HCT116 (cell line): ENCODE measurements at regions not wholly inside any gene's neighbourhood (a gene's known extent, or its start where the extent isn't known, plus 50 kb on each side); places are given as distances from the start of the nearest gene placed in this dataset.

Source experiments
- ATAC-seq: fragments of 200-7000 bp; cut with Tn5 transposase; 2 replicates; pipeline ENCODE4 v1.9.1; 2020; ENCODE audit warnings: mild to moderate bottlenecking, moderate library complexity
- BruUV-seq: library from RNA; stranded (reverse); fragments of 400-500 nt; replicated peaks from 2 replicates; lab custom pipeline; 2021; lab: Mats Ljungman, UMichigan
- CTCF ChIA-PET: fragments of 300-600 bp; sonication (Branson Sonifier 250); formaldehyde crosslinking; loops from one replicate; lab custom pipeline; 2021; ENCODE audit warnings: antibody characterized with exemption; lab: Charles Lee
- POLR2A ChIA-PET: fragments of 300-600, 350-600 bp; sonication (Branson Sonifier 250); formaldehyde crosslinking; loops from one replicate; lab custom pipeline; 2021; ENCODE audit warnings: antibody characterized with exemption; lab: Charles Lee
- RAD21 ChIA-PET, 2 experiments: fragments of 300-600 bp; sonication (Branson Sonifier 250); formaldehyde crosslinking; loops; one replicate each; lab custom pipeline; 2023; ENCODE audit warnings: low total read pairs in 2 of 2; ENCODE audit not compliant: uncharacterized antibody in 2 of 2, unreplicated experiment in 2 of 2, low non-redundant PET in 1 of 2; lab: Charles Lee
- DNase-seq: peaks from one replicate; pipeline ENCODE4 v3.0.0-alpha.2; 2010; ENCODE audit warnings: low read depth, low spot score
- H2AFZ ChIP-seq: fragments of 200-600 bp; shearing (Covaris generic), sonication (generic); 2 replicates; pipeline ENCODE4 v1.6.1; 2017; ENCODE audit warnings: low read depth, mixed run types, mixed read lengths, antibody characterized with exemption, low read length; ENCODE audit not compliant: poor library complexity, severe bottlenecking
- H3K27ac ChIP-seq: 2 replicates; pipeline ENCODE4 v1.5.1; 2012; ENCODE audit warnings: low read depth, low read length
- H3K27me3 ChIP-seq: fragments of 200-600 bp; sonication (generic); 2 replicates; pipeline ENCODE4 v1.6.1; 2016; ENCODE audit warnings: mixed run types, low read length, mixed read lengths; ENCODE audit not compliant: insufficient read depth
- H3K36me3 ChIP-seq, 2 experiments: fragments of 200-500 bp in 1 of 2; fragments of 200-600 bp in 1 of 2; sonication (Bioruptor generic) in 1 of 2; sonication (generic) in 1 of 2; 2 replicates each; pipeline versions ENCODE4 v1.5.1 to v1.6.1; 2014 to 2016; ENCODE audit warnings: low read length in 2 of 2, inconsistent platforms in 1 of 2, mixed read lengths in 1 of 2, mixed run types in 1 of 2; ENCODE audit not compliant: insufficient read depth in 2 of 2, control insufficient read depth in 1 of 2
- H3K4me1 ChIP-seq, 2 experiments: fragments of 200-600 bp in 1 of 2; sonication (generic) in 1 of 2; 2 replicates each; pipeline versions ENCODE4 v1.5.1 to v1.6.1; 2012 to 2017; ENCODE audit warnings: low read length in 2 of 2, inconsistent platforms in 1 of 2, mild to moderate bottlenecking in 1 of 2, mixed read lengths in 1 of 2, mixed run types in 1 of 2, moderate library complexity in 1 of 2; ENCODE audit not compliant: insufficient read depth in 2 of 2, control insufficient read depth in 1 of 2
- H3K4me2 ChIP-seq: fragments of 200-600 bp; sonication (generic); 2 replicates; pipeline ENCODE4 v1.6.1; 2017; ENCODE audit warnings: mixed run types, low read length, mixed read lengths
- H3K4me3 ChIP-seq, 2 experiments: fragments of 200-600 bp in 1 of 2; sonication (generic) in 1 of 2; replicated peaks in 1 of 2; 2 replicates each; pipeline ENCODE4 v1.5.1; 2011 to 2016; ENCODE audit warnings: low read length in 2 of 2, control low read depth in 1 of 2, low read depth in 1 of 2, mild to moderate bottlenecking in 1 of 2, mixed read lengths in 1 of 2, mixed run types in 1 of 2
- H3K79me2 ChIP-seq: fragments of 200-600 bp; sonication (generic); 2 replicates; pipeline ENCODE4 v1.6.1; 2017; ENCODE audit warnings: mild to moderate bottlenecking, mixed run types, low read length, moderate library complexity, mixed read lengths; ENCODE audit not compliant: insufficient read depth
- H3K9ac ChIP-seq: fragments of 200-600 bp; sonication (generic); 2 replicates; pipeline ENCODE4 v1.6.1; 2016; ENCODE audit warnings: low read length, mixed read lengths
- H3K9me2 ChIP-seq: fragments of 200-600 bp; sonication (generic), shearing (Covaris generic); 2 replicates; pipeline ENCODE4 v1.6.1; 2017; ENCODE audit warnings: mixed run types, mild to moderate bottlenecking, moderate library complexity; ENCODE audit not compliant: insufficient read depth
- H3K9me3 ChIP-seq, 2 experiments: fragments of 200-500 bp in 1 of 2; fragments of 200-600 bp in 1 of 2; sonication (Bioruptor generic) in 1 of 2; sonication (generic) in 1 of 2; 2 replicates each; pipeline ENCODE4 v1.6.1; 2014 to 2017; ENCODE audit warnings: low read length in 2 of 2, mixed read lengths in 2 of 2, inconsistent platforms in 1 of 2, low read depth in 1 of 2, mild to moderate bottlenecking in 1 of 2, mixed run types in 1 of 2, moderate library complexity in 1 of 2; ENCODE audit not compliant: control insufficient read depth in 1 of 2, insufficient read depth in 1 of 2
- H4K20me1 ChIP-seq: fragments of 200-600 bp; sonication (generic), shearing (Covaris generic); 2 replicates; pipeline ENCODE4 v1.6.1; 2017; ENCODE audit warnings: mixed run types, mild to moderate bottlenecking, moderate library complexity; ENCODE audit not compliant: insufficient read depth
- CBX3 ChIP-seq: IDR thresholded peaks from 2 replicates; pipeline ENCODE4 v1.6.1; 2012; ENCODE audit warnings: low read depth
- CEBPB ChIP-seq: IDR thresholded peaks from 2 replicates; pipeline ENCODE4 v1.6.1; 2012; ENCODE audit warnings: low read depth
- ELF1 ChIP-seq: IDR thresholded peaks from 2 replicates; pipeline ENCODE4 v1.6.1; 2012; ENCODE audit warnings: low read depth, borderline replicate concordance
- EZH2phosphoT487 ChIP-seq: fragments of 200-600 bp; IDR thresholded peaks from 2 replicates; pipeline ENCODE4 v1.6.1; 2018; ENCODE audit warnings: antibody characterized with exemption, borderline replicate concordance
- FOSL1 ChIP-seq: IDR thresholded peaks from 2 replicates; pipeline ENCODE4 v1.6.1; 2012; ENCODE audit warnings: low read depth
- JUND ChIP-seq: IDR thresholded peaks from 2 replicates; pipeline ENCODE4 v1.6.1; 2012
- RAD21 ChIP-seq: IDR thresholded peaks from 2 replicates; pipeline ENCODE4 v1.6.1; 2012; ENCODE audit warnings: low read depth, mild to moderate bottlenecking
- SIN3A ChIP-seq: IDR thresholded peaks from 2 replicates; pipeline ENCODE4 v1.6.1; 2012; ENCODE audit warnings: low read depth
- SP1 ChIP-seq: IDR thresholded peaks from 2 replicates; pipeline ENCODE4 v1.6.1; 2012; ENCODE audit warnings: low read depth
- TCF7L2 ChIP-seq: IDR thresholded peaks from 2 replicates; pipeline ENCODE4 v1.7.0; 2011; ENCODE audit warnings: borderline replicate concordance, inconsistent platforms; ENCODE audit not compliant: insufficient read depth, insufficient read length; ENCODE audit errors: extremely low read depth
- YY1 ChIP-seq: IDR thresholded peaks from 2 replicates; pipeline ENCODE4 v1.6.1; 2011; ENCODE audit warnings: low read length, low read depth, moderate library complexity, mild to moderate bottlenecking; ENCODE audit not compliant: insufficient replicate concordance; ENCODE audit errors: extremely low read depth
- ZBTB33 ChIP-seq: IDR thresholded peaks from 2 replicates; pipeline ENCODE4 v1.6.1; 2011; ENCODE audit warnings: mild to moderate bottlenecking, low read length, moderate library complexity; ENCODE audit not compliant: insufficient replicate concordance; ENCODE audit errors: extremely low read depth
- ZFX ChIP-seq: fragments of 450-650 bp; IDR thresholded peaks from 2 replicates; pipeline ENCODE4 v1.6.1; 2017
- intact Hi-C: fragments of 100-400 bp; cut with micrococcal nuclease; formaldehyde crosslinking; loops from 2 replicates; pipeline ENCODE4 v1.10.0; 2022
- TF ChIP-seq, protein P1 (sequence below), 3 experiments: fragments of 200-600 bp in 1 of 3; sonication (generic) in 1 of 3; IDR thresholded peaks in 2 of 3; conservative IDR thresholded peaks in 1 of 3; 2 replicates each; pipeline ENCODE4 v1.5.1; 2012 to 2017; ENCODE audit warnings: low read depth in 2 of 3, low read length in 2 of 3, antibody characterized with exemption in 1 of 3, borderline replicate concordance in 1 of 3, control low read depth in 1 of 3, mild to moderate bottlenecking in 1 of 3, mixed read lengths in 1 of 3, mixed run types in 1 of 3, moderate library complexity in 1 of 3; ENCODE audit not compliant: insufficient read depth in 1 of 3
- TF ChIP-seq, protein P2 (sequence below): IDR thresholded peaks from 2 replicates; pipeline ENCODE4 v1.6.1; 2012
- TF ChIP-seq, protein P3 (sequence below): IDR thresholded peaks from 2 replicates; pipeline ENCODE4 v1.6.1; 2012

- POLR2A ChIA-PET: no interaction called here
- Histone ChIP-seq H3K9ac (no peak overlapping the region), H3K27me3 (no peaks in the 10 kb centered on the region), H3K79me2 (no peaks in the 10 kb centered on the region), H3K9me2 (no peaks in the 10 kb centered on the region), H4K20me1 (no peaks in the 10 kb centered on the region), H2AFZ (no peak overlapping the region), H3K4me2 (no peak overlapping the region), H3K36me3 (no peaks in the 10 kb centered on the region), H3K27ac (no peak overlapping the region), H3K4me1 (no peaks in the 10 kb centered on the region), H3K9me3 (peaks cover 0 to 8% of the 10 kb centered on the region in 2 experiments; a peak in 1 of 4 replicates), H3K4me3 (no peak overlapping the region)
- ATAC-seq (no peak), DNase-seq (no peak)
- RAD21 ChIA-PET: no interaction called here
- CTCF ChIA-PET: no interaction called here
- no TSS peak for BruUV-seq
- intact Hi-C loops: no loop called here
- TF ChIP-seq CEBPB: no peak
- TF ChIP-seq, protein P1, sequence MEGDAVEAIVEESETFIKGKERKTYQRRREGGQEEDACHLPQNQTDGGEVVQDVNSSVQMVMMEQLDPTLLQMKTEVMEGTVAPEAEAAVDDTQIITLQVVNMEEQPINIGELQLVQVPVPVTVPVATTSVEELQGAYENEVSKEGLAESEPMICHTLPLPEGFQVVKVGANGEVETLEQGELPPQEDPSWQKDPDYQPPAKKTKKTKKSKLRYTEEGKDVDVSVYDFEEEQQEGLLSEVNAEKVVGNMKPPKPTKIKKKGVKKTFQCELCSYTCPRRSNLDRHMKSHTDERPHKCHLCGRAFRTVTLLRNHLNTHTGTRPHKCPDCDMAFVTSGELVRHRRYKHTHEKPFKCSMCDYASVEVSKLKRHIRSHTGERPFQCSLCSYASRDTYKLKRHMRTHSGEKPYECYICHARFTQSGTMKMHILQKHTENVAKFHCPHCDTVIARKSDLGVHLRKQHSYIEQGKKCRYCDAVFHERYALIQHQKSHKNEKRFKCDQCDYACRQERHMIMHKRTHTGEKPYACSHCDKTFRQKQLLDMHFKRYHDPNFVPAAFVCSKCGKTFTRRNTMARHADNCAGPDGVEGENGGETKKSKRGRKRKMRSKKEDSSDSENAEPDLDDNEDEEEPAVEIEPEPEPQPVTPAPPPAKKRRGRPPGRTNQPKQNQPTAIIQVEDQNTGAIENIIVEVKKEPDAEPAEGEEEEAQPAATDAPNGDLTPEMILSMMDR (IDR thresholded peaks at IDR 0.05 in 2 of 3, conservative IDR thresholded peaks at IDR 0.05 in 1 of 3; ENCODE audit: borderline replicate concordance in 1 of 3, insufficient read depth in 1 of 3, low read depth in 2 of 3, low read length in 2 of 3): no peak
- no peak for TF ChIP-seq SIN3A
- TF ChIP-seq FOSL1: no peak
- no peak for TF ChIP-seq ZBTB33
- no peak for TF ChIP-seq JUND
- no peak for TF ChIP-seq TCF7L2
- no peak for TF ChIP-seq EZH2phosphoT487
- no peak for TF ChIP-seq YY1
- TF ChIP-seq, protein P2, sequence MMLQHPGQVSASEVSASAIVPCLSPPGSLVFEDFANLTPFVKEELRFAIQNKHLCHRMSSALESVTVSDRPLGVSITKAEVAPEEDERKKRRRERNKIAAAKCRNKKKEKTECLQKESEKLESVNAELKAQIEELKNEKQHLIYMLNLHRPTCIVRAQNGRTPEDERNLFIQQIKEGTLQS: no peak
- TF ChIP-seq ZFX: no peak
- TF ChIP-seq SP1: no peak
- TF ChIP-seq CBX3: no peak
- TF ChIP-seq ELF1: no peak
- TF ChIP-seq, protein P3, sequence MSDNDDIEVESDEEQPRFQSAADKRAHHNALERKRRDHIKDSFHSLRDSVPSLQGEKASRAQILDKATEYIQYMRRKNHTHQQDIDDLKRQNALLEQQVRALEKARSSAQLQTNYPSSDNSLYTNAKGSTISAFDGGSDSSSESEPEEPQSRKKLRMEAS: no peak
- TF ChIP-seq RAD21: no peak
Observed at GRCh38 chr18:39622431-39622830, 2056.8 kb upstream of the CELF4 start.
